Body of pancreas (tissue), 4 donors: ENCODE measurements at regions not wholly inside any gene's neighbourhood (a gene's known extent, or its start where the extent isn't known, plus 50 kb on each side); places are given as distances from the start of the nearest gene placed in this dataset.

Source experiments
- ATAC-seq: fragments of 150-250 bp; one replicate; pipeline ENCODE4 v1.9.1; 2016
- DNase-seq, 4 donors: peaks; one replicate each; pipeline ENCODE4 v3.0.0-alpha.2; 2019
- H3K27ac ChIP-seq, 4 donors: fragments of 200-600 bp; sonication (generic); 1 replicate in 3 of 4; 2 replicates in 1 of 4; pipeline versions ENCODE4 v1.5.1 to v1.6.1; 2016 to 2019; ENCODE audit warnings: mild to moderate bottlenecking in 1 of 4, mixed read lengths in 1 of 4, moderate library complexity in 1 of 4
- H3K27me3 ChIP-seq, 2 donors: fragments of 200-600 bp; sonication (generic); one replicate each; pipeline ENCODE4 v1.6.0; 2016; ENCODE audit warnings: mild to moderate bottlenecking in 1 of 2
- H3K36me3 ChIP-seq, 2 donors: fragments of 200-600 bp; sonication (generic); replicated peaks in 1 of 2; 2 replicates each; pipeline ENCODE4 v1.5.1; 2016; ENCODE audit warnings: low read depth in 2 of 2; ENCODE audit not compliant: insufficient read depth in 1 of 2
- H3K4me1 ChIP-seq: fragments of 200-600 bp; sonication (generic); one replicate; pipeline ENCODE4 v1.6.0; 2016
- H3K4me3 ChIP-seq, 2 donors: fragments of 200-600 bp; sonication (generic); 1 replicate in 1 of 2; 2 replicates in 1 of 2; pipeline ENCODE4 v1.5.1; 2016 to 2019
- H3K9me3 ChIP-seq, 3 donors: fragments of 200-600 bp; sonication (generic); 1 replicate in 2 of 3; 2 replicates in 1 of 3; pipeline ENCODE4 v1.5.1; 2016
- POLR2A ChIP-seq, 3 donors: fragments of 450-650 bp; IDR thresholded peaks; one replicate each; pipeline ENCODE4 v1.6.1; 2016; ENCODE audit warnings: antibody characterized with exemption in 3 of 3, mild to moderate bottlenecking in 2 of 3
- WGBS, 2 donors: methylation state at CpG; one replicate each; pipeline ENCODE4 v1.1.5; 2017; 5-methylcytosine and 5-hydroxymethylcytosine counted together
- intact Hi-C: fragments of 100-400 bp; cut with DNase I; formaldehyde crosslinking; loops from one replicate; pipeline ENCODE4 v1.15.1; 2023
- TF ChIP-seq, protein P1 (sequence below), 7 experiments: fragments of 450-650 bp in 4 of 7; fragments of 200-600 bp in 3 of 7; sonication (generic) in 3 of 7; IDR thresholded peaks; one replicate each; pipeline ENCODE4 v1.5.1; 2016 to 2019; ENCODE audit warnings: antibody characterized with exemption in 7 of 7

DNA sequence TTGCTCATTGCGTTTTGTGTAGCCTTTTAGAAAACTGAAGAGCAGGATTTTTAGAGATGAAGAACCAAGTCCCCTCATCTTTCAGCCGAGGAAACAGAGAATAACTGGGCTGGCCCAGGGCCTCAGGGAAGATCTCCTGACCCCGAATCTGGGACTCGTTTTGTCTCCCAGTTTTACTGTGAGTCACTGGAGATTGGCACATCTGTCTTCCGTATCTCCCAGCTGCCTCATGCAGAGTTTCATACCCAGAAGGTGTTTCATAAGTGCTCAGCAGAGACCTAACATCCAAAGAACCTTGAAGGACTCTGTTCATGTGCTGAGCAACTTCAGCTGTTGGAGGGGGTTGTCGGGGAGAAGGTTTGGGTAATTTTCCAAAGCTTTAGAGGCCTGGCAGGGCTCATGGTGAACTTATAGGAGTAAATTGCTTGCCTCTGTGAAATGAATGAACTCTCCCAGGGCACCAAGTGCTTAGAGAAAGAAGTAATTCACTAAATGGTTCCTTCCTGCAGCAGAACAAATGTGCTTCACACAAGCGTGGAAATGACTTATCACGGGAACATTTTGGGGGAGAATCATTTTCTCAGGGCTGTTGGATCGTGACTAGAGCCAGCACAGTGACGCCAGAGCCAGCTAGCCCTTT lies 121.4 kb downstream of the FAM43A start:
- intact Hi-C loops = no loop called here
- Histone ChIP-seq H3K27ac (no peak overlapping the region), H3K27me3 (no peaks in the 10 kb centered on the region), H3K4me3 (no peak overlapping the region), H3K9me3 (no peaks in the 10 kb centered on the region), H3K4me1 (no peaks in the 10 kb centered on the region), H3K36me3 (no peaks in the 10 kb centered on the region)
- 58 to 67% methylated on average over 9 to 10 of the region's 10 CpGs for WGBS, 2 donors
- TF ChIP-seq POLR2A (IDR thresholded peaks at IDR 0.05) = no peak
- TF ChIP-seq, protein P1, sequence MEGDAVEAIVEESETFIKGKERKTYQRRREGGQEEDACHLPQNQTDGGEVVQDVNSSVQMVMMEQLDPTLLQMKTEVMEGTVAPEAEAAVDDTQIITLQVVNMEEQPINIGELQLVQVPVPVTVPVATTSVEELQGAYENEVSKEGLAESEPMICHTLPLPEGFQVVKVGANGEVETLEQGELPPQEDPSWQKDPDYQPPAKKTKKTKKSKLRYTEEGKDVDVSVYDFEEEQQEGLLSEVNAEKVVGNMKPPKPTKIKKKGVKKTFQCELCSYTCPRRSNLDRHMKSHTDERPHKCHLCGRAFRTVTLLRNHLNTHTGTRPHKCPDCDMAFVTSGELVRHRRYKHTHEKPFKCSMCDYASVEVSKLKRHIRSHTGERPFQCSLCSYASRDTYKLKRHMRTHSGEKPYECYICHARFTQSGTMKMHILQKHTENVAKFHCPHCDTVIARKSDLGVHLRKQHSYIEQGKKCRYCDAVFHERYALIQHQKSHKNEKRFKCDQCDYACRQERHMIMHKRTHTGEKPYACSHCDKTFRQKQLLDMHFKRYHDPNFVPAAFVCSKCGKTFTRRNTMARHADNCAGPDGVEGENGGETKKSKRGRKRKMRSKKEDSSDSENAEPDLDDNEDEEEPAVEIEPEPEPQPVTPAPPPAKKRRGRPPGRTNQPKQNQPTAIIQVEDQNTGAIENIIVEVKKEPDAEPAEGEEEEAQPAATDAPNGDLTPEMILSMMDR (IDR thresholded peaks at IDR 0.05) = no peak
- ATAC-seq = no peak
- no peak for DNase-seq

DNA sequence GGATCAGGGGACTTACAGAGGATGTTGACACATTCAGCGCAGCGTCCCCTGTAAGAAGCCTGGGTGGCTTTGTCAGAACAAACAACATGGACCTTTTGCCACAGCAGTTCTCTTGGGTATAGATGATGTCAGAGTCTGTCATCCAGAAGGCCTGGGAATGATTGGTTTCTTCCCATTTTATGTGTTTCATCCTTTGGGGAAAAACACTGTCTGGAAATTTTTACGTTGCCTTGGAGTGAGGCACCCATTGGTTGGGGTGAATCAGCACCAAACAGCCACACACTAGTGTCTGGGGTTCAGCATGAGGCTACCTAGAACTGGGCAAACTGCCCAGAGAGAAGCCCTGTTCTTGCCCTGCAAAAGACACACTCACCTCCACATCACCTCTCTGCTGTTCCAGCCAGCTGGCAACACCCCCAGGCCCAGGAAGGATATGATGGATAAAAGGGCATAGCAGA lies 123.0 kb downstream of the FAM43A start:
- no peaks in the 10 kb centered on the region for H3K36me3 ChIP-seq
- no peaks in the 10 kb centered on the region for H3K27me3 ChIP-seq
- intact Hi-C loops = no loop called here
- no peaks in the 10 kb centered on the region for H3K4me1 ChIP-seq
- no peak overlapping the region for H3K4me3 ChIP-seq
- TF ChIP-seq, protein P1 (IDR thresholded peaks at IDR 0.05) = no peak
- TF ChIP-seq POLR2A (IDR thresholded peaks at IDR 0.05) = no peak
- ATAC-seq (no peak), DNase-seq (no peak)
- no peaks in the 10 kb centered on the region for H3K9me3 ChIP-seq
- H3K27ac ChIP-seq = no peak overlapping the region
- 79 to 89% methylated on average over 3 of the region's 3 CpGs for WGBS, 2 donors

DNA sequence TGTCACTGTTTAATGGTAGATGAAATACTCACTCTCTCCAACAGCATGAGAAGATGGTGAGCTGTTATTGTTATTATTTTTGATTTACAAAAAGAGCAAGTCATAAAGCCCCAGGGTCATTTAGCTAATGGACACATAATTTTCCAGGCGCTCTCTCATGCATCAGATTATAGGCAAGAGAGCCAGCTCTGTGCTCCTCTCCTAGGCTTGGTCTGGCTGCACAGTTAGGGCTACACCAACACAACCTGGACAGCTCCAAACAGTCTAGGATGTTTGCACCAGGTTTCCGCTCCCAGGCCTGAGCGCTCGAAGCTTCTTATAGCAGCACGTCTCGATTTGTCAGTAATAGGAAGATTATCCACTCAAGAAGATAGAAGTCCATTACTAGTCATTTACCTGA lies 123.7 kb downstream of the FAM43A start:
- DNase-seq (no peak), ATAC-seq (no peak)
- Histone ChIP-seq H3K36me3 (no peaks in the 10 kb centered on the region), H3K27ac (no peak overlapping the region), H3K4me1 (no peaks in the 10 kb centered on the region), H3K9me3 (no peaks in the 10 kb centered on the region), H3K27me3 (no peaks in the 10 kb centered on the region), H3K4me3 (no peak overlapping the region)
- TF ChIP-seq, protein P1 (IDR thresholded peaks at IDR 0.05) = no peak
- no peak for TF ChIP-seq POLR2A (IDR thresholded peaks at IDR 0.05)
- intact Hi-C loops = no loop called here
- WGBS, 2 donors = 78 to 91% methylated on average over 6 of the region's 6 CpGs

DNA sequence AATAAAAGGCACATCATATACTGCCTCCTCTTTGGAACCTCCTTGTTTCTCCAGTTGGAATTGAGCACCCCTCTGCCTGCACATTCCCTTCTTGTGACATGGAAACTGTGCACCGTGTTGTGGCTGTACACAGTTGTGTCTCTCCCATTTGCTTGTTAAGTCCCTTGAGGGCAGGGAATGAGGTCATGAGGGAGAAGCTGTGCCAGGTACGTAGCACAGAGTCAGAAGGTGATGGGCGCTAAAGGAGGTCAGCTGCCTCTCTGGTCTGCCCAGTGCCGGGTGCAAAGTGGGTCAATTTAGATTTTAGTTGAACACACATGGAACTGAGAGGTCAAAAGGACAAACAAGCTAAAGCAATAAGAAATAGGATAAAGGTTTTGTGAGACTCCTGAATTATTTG lies 124.4 kb downstream of the FAM43A start:
- DNase-seq = no peak
- no peak for ATAC-seq
- no peaks in the 10 kb centered on the region for H3K4me1 ChIP-seq
- H3K27me3 ChIP-seq = no peaks in the 10 kb centered on the region
- no peaks in the 10 kb centered on the region for H3K9me3 ChIP-seq
- H3K27ac ChIP-seq = no peak overlapping the region
- no peaks in the 10 kb centered on the region for H3K36me3 ChIP-seq
- intact Hi-C loops = no loop called here
- TF ChIP-seq, protein P1 (IDR thresholded peaks at IDR 0.05) = no peak
- TF ChIP-seq POLR2A (IDR thresholded peaks at IDR 0.05) = no peak
- H3K4me3 ChIP-seq = no peak overlapping the region
- WGBS, 2 donors = 66 to 79% methylated on average over 4 of the region's 4 CpGs

DNA sequence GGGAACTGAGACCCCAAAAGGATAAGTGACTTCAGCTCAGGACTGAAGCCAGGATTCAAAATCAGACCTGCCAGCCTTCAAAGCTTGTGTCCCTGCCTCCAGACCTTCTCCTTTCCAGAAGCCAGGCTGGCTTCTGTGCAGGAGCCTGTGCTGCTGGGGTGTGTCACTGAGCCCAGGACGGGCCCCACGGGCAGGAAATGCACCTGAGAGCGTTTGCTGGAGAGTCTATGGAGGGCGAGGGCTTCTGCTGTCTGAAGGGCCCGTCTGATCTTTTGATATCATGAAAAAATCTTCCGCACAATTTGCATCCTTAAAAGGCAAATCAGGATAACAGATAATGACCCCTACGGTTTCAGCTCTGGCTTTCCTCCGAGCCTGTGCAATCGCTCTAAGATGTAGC lies 125.4 kb downstream of the FAM43A start:
- H3K27me3 ChIP-seq = no peaks in the 10 kb centered on the region
- 61 to 76% methylated on average over 9 of the region's 9 CpGs for WGBS, 2 donors
- no peaks in the 10 kb centered on the region for H3K4me1 ChIP-seq
- DNase-seq = no peak
- intact Hi-C loops = no loop called here
- no peaks in the 10 kb centered on the region for H3K36me3 ChIP-seq
- H3K9me3 ChIP-seq = no peaks in the 10 kb centered on the region
- H3K27ac ChIP-seq = no peak overlapping the region
- ATAC-seq = no peak
- no peak for TF ChIP-seq POLR2A (IDR thresholded peaks at IDR 0.05)
- TF ChIP-seq, protein P1 (IDR thresholded peaks at IDR 0.05) = no peak
- H3K4me3 ChIP-seq = no peak overlapping the region
